ENCODE measurements at regions not wholly inside any gene's neighbourhood (a gene's known extent, or its start where the extent isn't known, plus 50 kb on each side); places are given as distances from the start of the nearest gene placed in this dataset.

DNA sequence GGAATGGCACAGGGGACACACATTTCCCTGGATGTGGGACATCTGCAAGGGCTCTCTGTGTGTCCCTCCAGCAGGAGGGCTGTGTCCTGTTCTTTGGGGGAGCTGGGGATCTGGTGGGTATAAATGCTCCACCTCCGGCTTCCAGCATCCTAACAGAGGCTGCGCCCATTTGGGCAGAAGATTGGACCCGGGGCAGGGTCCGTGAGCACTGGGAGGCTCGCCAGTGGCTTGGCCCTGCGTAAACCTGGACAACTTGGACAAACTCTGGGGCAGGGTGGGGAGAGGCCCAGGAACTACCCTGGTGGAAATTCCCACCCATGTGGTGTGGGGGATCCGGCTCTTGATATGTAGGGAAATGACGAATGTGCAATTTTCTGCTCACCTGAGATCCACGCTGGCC, 80.9 kb downstream of the GADD45G start:
- TF ChIP-seq, protein P1, sequence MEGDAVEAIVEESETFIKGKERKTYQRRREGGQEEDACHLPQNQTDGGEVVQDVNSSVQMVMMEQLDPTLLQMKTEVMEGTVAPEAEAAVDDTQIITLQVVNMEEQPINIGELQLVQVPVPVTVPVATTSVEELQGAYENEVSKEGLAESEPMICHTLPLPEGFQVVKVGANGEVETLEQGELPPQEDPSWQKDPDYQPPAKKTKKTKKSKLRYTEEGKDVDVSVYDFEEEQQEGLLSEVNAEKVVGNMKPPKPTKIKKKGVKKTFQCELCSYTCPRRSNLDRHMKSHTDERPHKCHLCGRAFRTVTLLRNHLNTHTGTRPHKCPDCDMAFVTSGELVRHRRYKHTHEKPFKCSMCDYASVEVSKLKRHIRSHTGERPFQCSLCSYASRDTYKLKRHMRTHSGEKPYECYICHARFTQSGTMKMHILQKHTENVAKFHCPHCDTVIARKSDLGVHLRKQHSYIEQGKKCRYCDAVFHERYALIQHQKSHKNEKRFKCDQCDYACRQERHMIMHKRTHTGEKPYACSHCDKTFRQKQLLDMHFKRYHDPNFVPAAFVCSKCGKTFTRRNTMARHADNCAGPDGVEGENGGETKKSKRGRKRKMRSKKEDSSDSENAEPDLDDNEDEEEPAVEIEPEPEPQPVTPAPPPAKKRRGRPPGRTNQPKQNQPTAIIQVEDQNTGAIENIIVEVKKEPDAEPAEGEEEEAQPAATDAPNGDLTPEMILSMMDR (IDR thresholded peaks at IDR 0.05; ENCODE audit: low read length): no peak
- no peak for TF ChIP-seq EZH2 (optimal IDR thresholded peaks at IDR 0.05; ENCODE audit: low read depth, low read length)
